ENCODE measurements at regions not wholly inside any gene's neighbourhood (a gene's known extent, or its start where the extent isn't known, plus 50 kb on each side); places are given as distances from the start of the nearest gene placed in this dataset.

DNA sequence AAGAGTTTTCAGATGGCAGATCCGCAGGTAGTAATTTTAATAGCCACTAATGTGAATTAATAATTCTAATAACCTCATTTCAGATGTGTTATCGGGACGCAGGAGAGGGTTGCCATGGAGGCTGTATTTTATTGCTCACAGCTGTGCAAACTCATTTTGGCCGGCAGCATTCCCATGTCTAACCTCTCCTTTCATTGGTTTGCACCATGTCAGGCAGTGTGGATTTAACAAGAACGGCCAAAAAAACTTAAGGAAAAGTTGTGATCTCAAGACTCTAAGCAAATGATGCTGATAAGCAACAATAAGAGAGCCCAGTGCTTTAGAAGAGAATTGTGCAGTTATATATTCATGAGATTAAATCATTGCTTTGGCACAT, 88.7 kb upstream of the NRP1 start:
- TF ChIP-seq, protein P1, sequence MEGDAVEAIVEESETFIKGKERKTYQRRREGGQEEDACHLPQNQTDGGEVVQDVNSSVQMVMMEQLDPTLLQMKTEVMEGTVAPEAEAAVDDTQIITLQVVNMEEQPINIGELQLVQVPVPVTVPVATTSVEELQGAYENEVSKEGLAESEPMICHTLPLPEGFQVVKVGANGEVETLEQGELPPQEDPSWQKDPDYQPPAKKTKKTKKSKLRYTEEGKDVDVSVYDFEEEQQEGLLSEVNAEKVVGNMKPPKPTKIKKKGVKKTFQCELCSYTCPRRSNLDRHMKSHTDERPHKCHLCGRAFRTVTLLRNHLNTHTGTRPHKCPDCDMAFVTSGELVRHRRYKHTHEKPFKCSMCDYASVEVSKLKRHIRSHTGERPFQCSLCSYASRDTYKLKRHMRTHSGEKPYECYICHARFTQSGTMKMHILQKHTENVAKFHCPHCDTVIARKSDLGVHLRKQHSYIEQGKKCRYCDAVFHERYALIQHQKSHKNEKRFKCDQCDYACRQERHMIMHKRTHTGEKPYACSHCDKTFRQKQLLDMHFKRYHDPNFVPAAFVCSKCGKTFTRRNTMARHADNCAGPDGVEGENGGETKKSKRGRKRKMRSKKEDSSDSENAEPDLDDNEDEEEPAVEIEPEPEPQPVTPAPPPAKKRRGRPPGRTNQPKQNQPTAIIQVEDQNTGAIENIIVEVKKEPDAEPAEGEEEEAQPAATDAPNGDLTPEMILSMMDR (conservative IDR thresholded peaks at IDR 0.05; ENCODE audit: low read depth, low read length), result no peak
- TF ChIP-seq EZH2 (IDR thresholded peaks at IDR 0.05; ENCODE audit: borderline replicate concordance, low read depth, low read length, poor library complexity, severe bottlenecking), result no peak
